Mesendoderm (in vitro differentiated cells): ENCODE measurements at regions not wholly inside any gene's neighbourhood (a gene's known extent, or its start where the extent isn't known, plus 50 kb on each side); places are given as distances from the start of the nearest gene placed in this dataset.

ENCODE experiments used
- DNase-seq: peaks from one replicate; pipeline ENCODE4 v3.0.0; 2013
- H2AK5ac ChIP-seq: 2 replicates; pipeline ENCODE4 v1.6.1; 2013; ENCODE audit warnings: low read length, inconsistent platforms
- H2BK120ac ChIP-seq: 2 replicates; pipeline ENCODE4 v1.6.1; 2013; ENCODE audit warnings: low read depth, mild to moderate bottlenecking, low read length, moderate library complexity, mixed read lengths
- H2BK15ac ChIP-seq: replicated peaks from 2 replicates; pipeline ENCODE4 v1.6.1; 2013; ENCODE audit warnings: low read depth, mild to moderate bottlenecking, moderate library complexity
- H2BK5ac ChIP-seq: 2 replicates; pipeline ENCODE4 v1.6.1; 2013; ENCODE audit warnings: low read length, inconsistent platforms
- H3K18ac ChIP-seq: 2 replicates; pipeline ENCODE4 v1.6.1; 2013; ENCODE audit warnings: mild to moderate bottlenecking, low read length, mixed read lengths
- H3K23ac ChIP-seq: one replicate; pipeline ENCODE4 v1.6.1; 2013; ENCODE audit warnings: low read length
- H3K27ac ChIP-seq: 2 replicates; pipeline ENCODE4 v1.5.1; 2013; ENCODE audit warnings: low read depth, mild to moderate bottlenecking, inconsistent platforms, low read length, moderate library complexity
- H3K27me3 ChIP-seq: 2 replicates; pipeline ENCODE4 v1.6.1; 2013; ENCODE audit warnings: low read length, control low read depth, mild to moderate bottlenecking, inconsistent platforms; ENCODE audit not compliant: insufficient read depth, poor library complexity
- H3K36me3 ChIP-seq: 2 replicates; pipeline ENCODE4 v1.6.1; 2013; ENCODE audit warnings: low read length, inconsistent platforms; ENCODE audit not compliant: control insufficient read depth, insufficient read depth
- H3K4ac ChIP-seq: one replicate; pipeline ENCODE4 v1.6.1; 2013; ENCODE audit warnings: low read depth, mild to moderate bottlenecking, low read length, moderate library complexity
- H3K4me1 ChIP-seq: 2 replicates; pipeline ENCODE4 v1.6.1; 2013; ENCODE audit warnings: low read depth, low read length, inconsistent platforms; ENCODE audit not compliant: control insufficient read depth
- H3K4me2 ChIP-seq: 2 replicates; pipeline ENCODE4 v1.6.1; 2013; ENCODE audit warnings: low read length
- H3K4me3 ChIP-seq: 2 replicates; pipeline ENCODE4 v1.5.1; 2013; ENCODE audit warnings: mild to moderate bottlenecking, low read length
- H3K56ac ChIP-seq: one replicate; pipeline ENCODE4 v1.6.1; 2013; ENCODE audit warnings: low read length
- H3K79me1 ChIP-seq: 2 replicates; pipeline ENCODE4 v1.6.1; 2013; ENCODE audit warnings: low read length, inconsistent platforms
- H3K79me2 ChIP-seq: 2 replicates; pipeline ENCODE4 v1.6.1; 2013; ENCODE audit warnings: mild to moderate bottlenecking, low read length; ENCODE audit not compliant: control insufficient read depth, insufficient read depth
- H3K9ac ChIP-seq: 2 replicates; pipeline ENCODE4 v1.6.1; 2013; ENCODE audit warnings: low read length, inconsistent platforms
- H4K5ac ChIP-seq: one replicate; pipeline ENCODE4 v1.6.1; 2013; ENCODE audit warnings: low read length
- H4K8ac ChIP-seq: one replicate; pipeline ENCODE4 v1.6.1; 2013; ENCODE audit warnings: low read depth, mild to moderate bottlenecking, control low read depth, low read length, moderate library complexity
- WGBS: extraction: QIAGEN DNeasy Blood & Tissue Kit; methylation state at CpG from one replicate; pipeline ENCODE4 v1.1.7; 2013; ENCODE audit warnings: low lambda C conversion rate, missing lambda C conversion rate; ENCODE audit not compliant: insufficient coverage; ENCODE audit errors: extremely low coverage; 5-methylcytosine and 5-hydroxymethylcytosine counted together

GRCh38 chr4:187364401-187364800, 631.2 kb upstream of the ZFP42 start:
- Histone ChIP-seq H2BK120ac (no peak overlapping the region), H2BK15ac (no peak overlapping the region), H3K79me2 (no peaks in the 10 kb centered on the region), H4K5ac (no peak overlapping the region), H3K4me1 (no peaks in the 10 kb centered on the region), H4K8ac (no peak overlapping the region), H2BK5ac (no peak overlapping the region), H3K9ac (no peak overlapping the region), H3K56ac (no peak overlapping the region), H3K18ac (no peak overlapping the region), H3K27ac (no peak overlapping the region), H3K23ac (no peak overlapping the region), H3K27me3 (no peaks in the 10 kb centered on the region), H3K36me3 (no peaks in the 10 kb centered on the region), H3K4me2 (no peak overlapping the region), H3K4me3 (no peak overlapping the region), H3K79me1 (no peaks in the 10 kb centered on the region), H2AK5ac (no peak overlapping the region), H3K4ac (no peak overlapping the region)
- 100% methylated on average over 1 of the region's 7 CpGs for WGBS
- no peak for DNase-seq

GRCh38 chr4:187364851-187365250, 630.7 kb upstream of the ZFP42 start:
- no peak overlapping the region for H2BK5ac ChIP-seq
- H4K5ac ChIP-seq, result no peak overlapping the region
- H3K4me2 ChIP-seq, result no peak overlapping the region
- no peak overlapping the region for H3K9ac ChIP-seq
- no peaks in the 10 kb centered on the region for H3K36me3 ChIP-seq
- H4K8ac ChIP-seq, result no peak overlapping the region
- H3K4ac ChIP-seq, result no peak overlapping the region
- no peak overlapping the region for H2BK120ac ChIP-seq
- H3K27me3 ChIP-seq, result no peaks in the 10 kb centered on the region
- no peaks in the 10 kb centered on the region for H3K79me1 ChIP-seq
- no peak overlapping the region for H2AK5ac ChIP-seq
- H3K18ac ChIP-seq, result no peak overlapping the region
- no peak for DNase-seq
- H3K27ac ChIP-seq, result no peak overlapping the region
- H3K56ac ChIP-seq, result no peak overlapping the region
- H2BK15ac ChIP-seq, result no peak overlapping the region
- H3K23ac ChIP-seq, result no peak overlapping the region
- H3K4me3 ChIP-seq, result no peak overlapping the region
- H3K4me1 ChIP-seq, result no peaks in the 10 kb centered on the region
- no CpG with 5 or more reads among the region's 7 CpGs for whole genome bisulfite sequencing
- H3K79me2 ChIP-seq, result no peaks in the 10 kb centered on the region

DNA sequence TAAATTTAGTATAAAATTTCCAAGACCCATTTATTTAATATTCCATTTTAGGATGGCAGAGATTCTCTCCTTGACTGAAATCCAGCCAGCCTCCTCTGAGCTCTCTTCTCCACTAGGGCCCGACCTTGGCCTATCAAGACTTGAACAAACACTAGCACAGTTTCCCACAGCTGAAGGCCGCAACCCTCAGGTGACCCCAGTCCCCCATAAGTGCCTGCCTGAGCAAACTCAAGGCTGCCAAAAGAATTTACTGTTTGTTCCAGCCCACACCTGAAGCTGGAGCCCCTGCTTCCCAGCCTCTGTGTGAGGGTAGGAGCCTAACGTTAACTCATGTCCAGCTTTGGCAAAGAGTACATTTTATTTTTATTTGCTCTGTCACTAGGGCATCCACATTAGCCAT, 629.0 kb upstream of the ZFP42 start:
- H2BK120ac ChIP-seq, result no peak overlapping the region
- H3K36me3 ChIP-seq, result no peaks in the 10 kb centered on the region
- no peak overlapping the region for H2BK5ac ChIP-seq
- H3K27me3 ChIP-seq, result no peaks in the 10 kb centered on the region
- no peak overlapping the region for H3K56ac ChIP-seq
- no peak overlapping the region for H3K23ac ChIP-seq
- no peak overlapping the region for H3K4me2 ChIP-seq
- no peak for DNase-seq
- no peaks in the 10 kb centered on the region for H3K79me2 ChIP-seq
- no peak overlapping the region for H2AK5ac ChIP-seq
- H2BK15ac ChIP-seq, result no peak overlapping the region
- WGBS, result no CpG with 5 or more reads among the region's 3 CpGs
- no peak overlapping the region for H3K27ac ChIP-seq
- H3K4me3 ChIP-seq, result no peak overlapping the region
- no peaks in the 10 kb centered on the region for H3K4me1 ChIP-seq
- no peak overlapping the region for H3K9ac ChIP-seq
- no peak overlapping the region for H3K18ac ChIP-seq
- H4K8ac ChIP-seq, result no peak overlapping the region
- no peaks in the 10 kb centered on the region for H3K79me1 ChIP-seq
- no peak overlapping the region for H4K5ac ChIP-seq
- H3K4ac ChIP-seq, result no peak overlapping the region

DNA sequence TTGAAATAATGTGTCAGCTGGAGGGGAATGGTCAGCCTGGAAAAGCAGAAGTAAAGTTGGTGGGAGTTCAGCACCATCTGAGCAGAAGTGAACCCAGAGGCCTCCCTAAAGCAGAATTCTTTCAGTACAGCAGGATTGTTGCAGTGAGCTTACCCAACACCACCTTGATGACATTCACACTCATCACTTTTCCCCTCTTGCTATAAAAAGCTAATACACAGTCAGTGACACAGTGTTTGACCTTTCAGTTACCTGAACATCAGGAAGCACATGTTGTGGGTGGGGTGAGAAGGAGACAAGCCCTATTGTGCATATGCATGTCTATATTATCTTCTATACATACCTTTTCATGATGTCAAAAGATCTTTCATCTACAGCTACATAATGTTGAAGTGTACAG, 624.7 kb upstream of the ZFP42 start:
- no peak overlapping the region for H3K4me3 ChIP-seq
- no peak overlapping the region for H2AK5ac ChIP-seq
- H3K4ac ChIP-seq, result no peak overlapping the region
- H2BK15ac ChIP-seq, result no peak overlapping the region
- no peak overlapping the region for H3K9ac ChIP-seq
- no peak overlapping the region for H3K56ac ChIP-seq
- H4K8ac ChIP-seq, result no peak overlapping the region
- H3K79me2 ChIP-seq, result no peaks in the 10 kb centered on the region
- H2BK120ac ChIP-seq, result no peak overlapping the region
- H3K4me1 ChIP-seq, result no peaks in the 10 kb centered on the region
- H3K23ac ChIP-seq, result no peak overlapping the region
- no peak overlapping the region for H3K4me2 ChIP-seq
- H4K5ac ChIP-seq, result no peak overlapping the region
- no peaks in the 10 kb centered on the region for H3K27me3 ChIP-seq
- H3K36me3 ChIP-seq, result no peaks in the 10 kb centered on the region
- no peak overlapping the region for H2BK5ac ChIP-seq
- no peak overlapping the region for H3K18ac ChIP-seq
- H3K79me1 ChIP-seq, result no peaks in the 10 kb centered on the region
- no peak for DNase-seq
- no peak overlapping the region for H3K27ac ChIP-seq

- Histone ChIP-seq H3K18ac (no peak overlapping the region), H3K4me1 (no peaks in the 10 kb centered on the region), H2BK15ac (no peak overlapping the region), H3K23ac (no peak overlapping the region), H2BK5ac (no peak overlapping the region), H4K5ac (no peak overlapping the region), H3K4me3 (no peak overlapping the region), H4K8ac (no peak overlapping the region), H3K4ac (no peak overlapping the region), H3K36me3 (no peaks in the 10 kb centered on the region), H3K56ac (no peak overlapping the region), H3K27me3 (no peaks in the 10 kb centered on the region), H3K27ac (no peak overlapping the region), H3K9ac (no peak overlapping the region), H2AK5ac (no peak overlapping the region), H3K79me2 (no peaks in the 10 kb centered on the region), H3K4me2 (no peak overlapping the region), H3K79me1 (no peaks in the 10 kb centered on the region), H2BK120ac (no peak overlapping the region)
- no peak for DNase-seq
- WGBS, result no CpG with 5 or more reads among the region's 3 CpGs
Measured at GRCh38 chr4:187378441-187378840, 617.1 kb upstream of the ZFP42 start.

DNA sequence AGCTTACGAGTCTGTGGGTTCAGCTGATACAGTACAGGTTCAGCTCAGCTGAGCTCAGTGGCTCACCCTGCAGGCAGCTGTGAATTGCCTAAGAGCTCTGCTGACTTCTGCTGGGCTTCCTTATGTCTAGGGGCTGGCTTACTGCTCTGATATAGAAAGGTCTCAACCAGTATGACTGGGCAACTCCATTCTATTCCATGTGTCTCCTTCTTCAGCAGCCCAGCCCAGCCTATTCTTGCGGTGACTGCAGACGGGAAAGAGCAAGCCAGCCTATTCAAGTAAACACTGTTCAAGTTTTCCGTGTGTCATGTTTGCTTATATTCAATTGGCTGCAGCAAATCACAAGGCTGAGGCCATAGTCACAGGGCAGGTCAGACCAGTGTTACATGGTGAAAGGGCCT, 615.4 kb upstream of the ZFP42 start:
- H2AK5ac ChIP-seq, result no peak overlapping the region
- H3K4ac ChIP-seq, result no peak overlapping the region
- no peak overlapping the region for H3K4me3 ChIP-seq
- no peak overlapping the region for H2BK5ac ChIP-seq
- H2BK15ac ChIP-seq, result no peak overlapping the region
- H3K36me3 ChIP-seq, result no peaks in the 10 kb centered on the region
- no peaks in the 10 kb centered on the region for H3K79me1 ChIP-seq
- H4K8ac ChIP-seq, result no peak overlapping the region
- no peak overlapping the region for H3K4me2 ChIP-seq
- no peak overlapping the region for H4K5ac ChIP-seq
- DNase-seq, result peak; percentile 78
- no CpG with 5 or more reads among the region's 4 CpGs for WGBS
- H3K9ac ChIP-seq, result no peak overlapping the region
- no peaks in the 10 kb centered on the region for H3K27me3 ChIP-seq
- no peak overlapping the region for H3K18ac ChIP-seq
- no peaks in the 10 kb centered on the region for H3K4me1 ChIP-seq
- H2BK120ac ChIP-seq, result no peak overlapping the region
- no peak overlapping the region for H3K23ac ChIP-seq
- H3K79me2 ChIP-seq, result no peaks in the 10 kb centered on the region
- no peak overlapping the region for H3K56ac ChIP-seq
- H3K27ac ChIP-seq, result no peak overlapping the region
